Fibroblast of skin of abdomen (primary cell): ENCODE measurements at regions not wholly inside any gene's neighbourhood (a gene's known extent, or its start where the extent isn't known, plus 50 kb on each side); places are given as distances from the start of the nearest gene placed in this dataset.
"Not testable (repeated sequence)": the region's sequence is repeated elsewhere in the genome, so short reads cannot be mapped to it uniquely, and the experiment has no call there.

Experiments used
- DNase-seq: peaks from one replicate; pipeline ENCODE4 v3.0.0-alpha.2; 2013

GRCh38 chr5:177664737-177665136 is 64.8 kb downstream of the B4GALT7 start:
- DNase-seq, result not testable (repeated sequence)

GRCh38 chr5:177665172-177665571 is 65.2 kb downstream of the B4GALT7 start:
- not testable (repeated sequence) for DNase-seq

GRCh38 chr5:177665960-177666359 is 66.0 kb downstream of the B4GALT7 start:
- DNase-seq, result not testable (repeated sequence)

GRCh38 chr5:177671035-177671754 is 71.3 kb downstream of the B4GALT7 start:
- not testable (repeated sequence) for DNase-seq

GRCh38 chr5:177671755-177672690 is 72.1 kb downstream of the B4GALT7 start:
- peak; percentile 13 for DNase-seq
